DND-41 (cell line): ENCODE measurements at regions not wholly inside any gene's neighbourhood (a gene's known extent, or its start where the extent isn't known, plus 50 kb on each side); places are given as distances from the start of the nearest gene placed in this dataset.

Experiments used
- CTCF ChIP-seq: IDR thresholded peaks from 2 replicates; pipeline ENCODE4 v1.5.1; 2012; ENCODE audit warnings: borderline replicate concordance, low read length, moderate library complexity, mild to moderate bottlenecking; ENCODE audit not compliant: poor library complexity, severe bottlenecking; ENCODE audit errors: extremely low read depth
- EZH2 ChIP-seq: IDR thresholded peaks from 3 replicates; pipeline ENCODE4 v1.6.1; 2012; ENCODE audit warnings: borderline replicate concordance, low read depth, mild to moderate bottlenecking, moderate library complexity, low read length, inconsistent platforms; ENCODE audit not compliant: severe bottlenecking

GRCh38 chr11:22920939-22921565 lies 60.8 kb upstream of the CCDC179 start:
- TF ChIP-seq CTCF, result peak; percentile 70
- no peak for TF ChIP-seq EZH2
